HEK293 (cell line): ENCODE measurements at regions not wholly inside any gene's neighbourhood (a gene's known extent, or its start where the extent isn't known, plus 50 kb on each side); places are given as distances from the start of the nearest gene placed in this dataset.

Source experiments
- GLIS2 ChIP-seq: fragments of 450-650 bp; formaldehyde crosslinking; IDR thresholded peaks from 2 replicates; pipeline ENCODE4 v1.5.1; 2016; ENCODE audit warnings: missing biosample characterization, missing genetic modification characterization
- RBAK ChIP-seq: fragments of 450-650 bp; formaldehyde crosslinking; IDR thresholded peaks from 2 replicates; pipeline ENCODE4 v1.5.1; 2016; ENCODE audit warnings: missing biosample characterization, missing genetic modification characterization
- SETDB1 ChIP-seq: IDR thresholded peaks from one replicate; pipeline ENCODE4 v1.6.1; 2017; ENCODE audit warnings: mild to moderate bottlenecking, low read length, moderate library complexity, mixed read lengths; ENCODE audit not compliant: insufficient read length
- SP7 ChIP-seq: fragments of 450-650 bp; formaldehyde crosslinking; IDR thresholded peaks from 2 replicates; pipeline ENCODE4 v1.5.1; 2016; ENCODE audit warnings: missing biosample characterization, missing genetic modification characterization
- ZBTB21 ChIP-seq: fragments of 450-650 bp; formaldehyde crosslinking; IDR thresholded peaks from 2 replicates; pipeline ENCODE4 v1.5.1; 2017; ENCODE audit warnings: missing biosample characterization, missing genetic modification characterization
- ZBTB48 ChIP-seq: fragments of 450-650 bp; formaldehyde crosslinking; IDR thresholded peaks from 2 replicates; pipeline ENCODE4 v1.5.1; 2016; ENCODE audit warnings: missing biosample characterization, missing genetic modification characterization
- ZNF121 ChIP-seq: fragments of 450-650 bp; formaldehyde crosslinking; IDR thresholded peaks from 2 replicates; pipeline ENCODE4 v1.5.1; 2016; ENCODE audit warnings: missing biosample characterization, missing genetic modification characterization
- ZNF274 ChIP-seq, 2 experiments: fragments of 200-500 bp in 1 of 2; fragments of 450-650 bp in 1 of 2; sonication (Bioruptor generic) in 1 of 2; formaldehyde crosslinking in 1 of 2; IDR thresholded peaks; 2 replicates each; pipeline versions ENCODE4 v1.5.1 to v1.6.1; 2014 to 2016; ENCODE audit warnings: borderline replicate concordance in 1 of 2, inconsistent platforms in 1 of 2, low read length in 1 of 2, missing biosample characterization in 1 of 2, missing genetic modification characterization in 1 of 2
- ZNF629 ChIP-seq: fragments of 450-650 bp; formaldehyde crosslinking; IDR thresholded peaks from 2 replicates; pipeline ENCODE4 v1.5.1; 2017; ENCODE audit warnings: missing biosample characterization, missing genetic modification characterization
- ZNF777 ChIP-seq: fragments of 450-650 bp; formaldehyde crosslinking; IDR thresholded peaks from 2 replicates; pipeline ENCODE4 v1.5.1; 2017; ENCODE audit warnings: missing biosample characterization, missing genetic modification characterization, borderline replicate concordance
- TF ChIP-seq, protein P1 (sequence below): fragments of 450-650 bp; formaldehyde crosslinking; IDR thresholded peaks from 2 replicates; pipeline ENCODE4 v1.5.1; 2016; ENCODE audit warnings: missing biosample characterization, missing genetic modification characterization
- TF ChIP-seq, protein P2 (sequence below): fragments of 450-650 bp; formaldehyde crosslinking; IDR thresholded peaks from 2 replicates; pipeline ENCODE4 v1.5.0; 2017; ENCODE audit warnings: missing biosample characterization, missing genetic modification characterization, borderline replicate concordance
- TF ChIP-seq, protein P3 (sequence below): fragments of 450-650 bp; formaldehyde crosslinking; IDR thresholded peaks from 2 replicates; pipeline ENCODE4 v1.5.1; 2016; ENCODE audit warnings: missing biosample characterization, missing genetic modification characterization

DNA sequence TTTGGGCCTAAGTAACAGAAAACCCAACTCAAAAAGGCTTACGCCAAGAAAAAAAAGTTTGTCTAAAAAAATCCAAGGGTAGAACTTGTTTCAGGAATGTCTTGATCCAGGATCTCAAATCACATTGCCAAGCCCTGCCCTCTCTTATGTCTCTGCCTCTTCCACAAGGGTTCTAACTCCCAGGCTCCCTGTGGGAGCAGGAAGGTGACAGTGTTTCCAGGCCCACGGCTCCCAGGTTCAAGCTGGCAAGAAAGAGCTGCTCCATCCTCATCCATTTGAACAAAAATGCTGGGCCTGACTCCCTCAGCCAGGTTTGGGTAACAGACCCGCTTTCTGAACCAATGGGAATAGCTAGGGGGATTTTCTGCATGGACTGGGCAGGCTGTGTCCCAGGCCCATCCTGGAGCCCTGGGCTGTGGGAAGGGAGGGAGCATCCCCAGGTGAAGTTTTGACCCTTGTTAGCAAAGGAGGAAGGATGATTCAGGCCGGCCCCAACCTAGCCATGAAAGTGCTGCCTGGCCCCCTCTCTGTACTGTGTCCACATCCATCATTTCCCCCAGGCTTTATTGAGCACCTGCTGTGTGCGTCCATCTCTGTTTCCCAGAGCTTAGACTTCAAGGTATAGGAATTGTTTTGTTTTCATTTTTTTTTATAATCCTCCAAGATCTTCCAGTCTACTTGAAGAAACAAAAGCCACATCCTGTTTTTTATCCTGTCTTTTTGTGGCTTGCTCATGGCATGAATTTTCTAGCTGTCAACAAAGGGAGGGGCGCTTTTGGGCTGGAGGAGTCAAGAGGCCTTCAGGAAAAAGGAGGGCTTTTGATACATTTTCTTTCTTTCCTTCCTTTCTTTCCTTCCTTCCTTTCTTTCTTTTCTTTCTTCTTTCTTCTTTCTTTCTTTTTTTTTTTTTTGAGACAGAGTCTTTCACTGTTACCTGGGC, 159.8 kb downstream of the TFAP2C start:
- TF ChIP-seq SP7 (tag by site-specific recombination) (no peak), ZNF777 (tag by site-specific recombination) (no peak), ZBTB48 (no peak), ZBTB21 (tag by site-specific recombination) (no peak), GLIS2 (no peak), ZNF274 (IDR thresholded peaks at IDR 0.05; ENCODE audit: low read length) (no peak), ZNF274 (tag by site-specific recombination; IDR thresholded peaks at IDR 0.05; ENCODE audit: borderline replicate concordance) (no peak), ZNF629 (no peak), SETDB1 (no peak), RBAK (tag by site-specific recombination) (no peak), ZNF121 (tag by site-specific recombination) (no peak)
- TF ChIP-seq, protein P1, sequence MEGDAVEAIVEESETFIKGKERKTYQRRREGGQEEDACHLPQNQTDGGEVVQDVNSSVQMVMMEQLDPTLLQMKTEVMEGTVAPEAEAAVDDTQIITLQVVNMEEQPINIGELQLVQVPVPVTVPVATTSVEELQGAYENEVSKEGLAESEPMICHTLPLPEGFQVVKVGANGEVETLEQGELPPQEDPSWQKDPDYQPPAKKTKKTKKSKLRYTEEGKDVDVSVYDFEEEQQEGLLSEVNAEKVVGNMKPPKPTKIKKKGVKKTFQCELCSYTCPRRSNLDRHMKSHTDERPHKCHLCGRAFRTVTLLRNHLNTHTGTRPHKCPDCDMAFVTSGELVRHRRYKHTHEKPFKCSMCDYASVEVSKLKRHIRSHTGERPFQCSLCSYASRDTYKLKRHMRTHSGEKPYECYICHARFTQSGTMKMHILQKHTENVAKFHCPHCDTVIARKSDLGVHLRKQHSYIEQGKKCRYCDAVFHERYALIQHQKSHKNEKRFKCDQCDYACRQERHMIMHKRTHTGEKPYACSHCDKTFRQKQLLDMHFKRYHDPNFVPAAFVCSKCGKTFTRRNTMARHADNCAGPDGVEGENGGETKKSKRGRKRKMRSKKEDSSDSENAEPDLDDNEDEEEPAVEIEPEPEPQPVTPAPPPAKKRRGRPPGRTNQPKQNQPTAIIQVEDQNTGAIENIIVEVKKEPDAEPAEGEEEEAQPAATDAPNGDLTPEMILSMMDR (tag by site-specific recombination) = no peak
- TF ChIP-seq, protein P2, sequence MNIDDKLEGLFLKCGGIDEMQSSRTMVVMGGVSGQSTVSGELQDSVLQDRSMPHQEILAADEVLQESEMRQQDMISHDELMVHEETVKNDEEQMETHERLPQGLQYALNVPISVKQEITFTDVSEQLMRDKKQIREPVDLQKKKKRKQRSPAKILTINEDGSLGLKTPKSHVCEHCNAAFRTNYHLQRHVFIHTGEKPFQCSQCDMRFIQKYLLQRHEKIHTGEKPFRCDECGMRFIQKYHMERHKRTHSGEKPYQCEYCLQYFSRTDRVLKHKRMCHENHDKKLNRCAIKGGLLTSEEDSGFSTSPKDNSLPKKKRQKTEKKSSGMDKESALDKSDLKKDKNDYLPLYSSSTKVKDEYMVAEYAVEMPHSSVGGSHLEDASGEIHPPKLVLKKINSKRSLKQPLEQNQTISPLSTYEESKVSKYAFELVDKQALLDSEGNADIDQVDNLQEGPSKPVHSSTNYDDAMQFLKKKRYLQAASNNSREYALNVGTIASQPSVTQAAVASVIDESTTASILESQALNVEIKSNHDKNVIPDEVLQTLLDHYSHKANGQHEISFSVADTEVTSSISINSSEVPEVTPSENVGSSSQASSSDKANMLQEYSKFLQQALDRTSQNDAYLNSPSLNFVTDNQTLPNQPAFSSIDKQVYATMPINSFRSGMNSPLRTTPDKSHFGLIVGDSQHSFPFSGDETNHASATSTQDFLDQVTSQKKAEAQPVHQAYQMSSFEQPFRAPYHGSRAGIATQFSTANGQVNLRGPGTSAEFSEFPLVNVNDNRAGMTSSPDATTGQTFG = no peak
- TF ChIP-seq, protein P3, sequence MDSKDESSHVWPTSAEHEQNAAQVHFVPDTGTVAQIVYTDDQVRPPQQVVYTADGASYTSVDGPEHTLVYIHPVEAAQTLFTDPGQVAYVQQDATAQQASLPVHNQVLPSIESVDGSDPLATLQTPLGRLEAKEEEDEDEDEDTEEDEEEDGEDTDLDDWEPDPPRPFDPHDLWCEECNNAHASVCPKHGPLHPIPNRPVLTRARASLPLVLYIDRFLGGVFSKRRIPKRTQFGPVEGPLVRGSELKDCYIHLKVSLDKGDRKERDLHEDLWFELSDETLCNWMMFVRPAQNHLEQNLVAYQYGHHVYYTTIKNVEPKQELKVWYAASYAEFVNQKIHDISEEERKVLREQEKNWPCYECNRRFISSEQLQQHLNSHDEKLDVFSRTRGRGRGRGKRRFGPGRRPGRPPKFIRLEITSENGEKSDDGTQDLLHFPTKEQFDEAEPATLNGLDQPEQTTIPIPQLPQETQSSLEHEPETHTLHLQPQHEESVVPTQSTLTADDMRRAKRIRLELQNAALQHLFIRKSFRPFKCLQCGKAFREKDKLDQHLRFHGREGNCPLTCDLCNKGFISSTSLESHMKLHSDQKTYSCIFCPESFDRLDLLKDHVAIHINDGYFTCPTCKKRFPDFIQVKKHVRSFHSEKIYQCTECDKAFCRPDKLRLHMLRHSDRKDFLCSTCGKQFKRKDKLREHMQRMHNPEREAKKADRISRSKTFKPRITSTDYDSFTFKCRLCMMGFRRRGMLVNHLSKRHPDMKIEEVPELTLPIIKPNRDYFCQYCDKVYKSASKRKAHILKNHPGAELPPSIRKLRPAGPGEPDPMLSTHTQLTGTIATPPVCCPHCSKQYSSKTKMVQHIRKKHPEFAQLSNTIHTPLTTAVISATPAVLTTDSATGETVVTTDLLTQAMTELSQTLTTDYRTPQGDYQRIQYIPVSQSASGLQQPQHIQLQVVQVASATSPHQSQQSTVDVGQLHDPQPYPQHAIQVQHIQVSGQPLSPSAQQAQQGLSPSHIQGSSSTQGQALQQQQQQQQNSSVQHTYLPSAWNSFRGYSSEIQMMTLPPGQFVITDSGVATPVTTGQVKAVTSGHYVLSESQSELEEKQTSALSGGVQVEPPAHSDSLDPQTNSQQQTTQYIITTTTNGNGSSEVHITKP (tag by site-specific recombination) = no peak
